H1 (cell line): ENCODE measurements at regions not wholly inside any gene's neighbourhood (a gene's known extent, or its start where the extent isn't known, plus 50 kb on each side); places are given as distances from the start of the nearest gene placed in this dataset.

Experiments
- CTCF ChIA-PET: fragments of 300-600 bp; sonication (Branson Sonifier 250); formaldehyde crosslinking; loops from one replicate; lab custom pipeline; 2021; ENCODE audit not compliant: partially characterized antibody; lab: Charles Lee
- POLR2A ChIA-PET: fragments of 300-600 bp; sonication (Branson Sonifier 250); formaldehyde crosslinking; loops from one replicate; lab custom pipeline; 2021; ENCODE audit warnings: inconsistent platforms; ENCODE audit not compliant: partially characterized antibody; lab: Charles Lee
- DNase-seq, 2 experiments: peaks; one replicate each; pipeline versions ENCODE4 v3.0.0 to v3.0.0-alpha.2; 2010 to 2022; ENCODE audit warnings: low spot score in 2 of 2, low read depth in 1 of 2, mixed read lengths in 1 of 2
- FAIRE-seq: peaks from 2 replicates; lab custom pipeline; 2011; peaks lifted over from hg19 to GRCh38; lab: Jason Lieb, UNC
- H2AFZ ChIP-seq: 2 replicates; pipeline ENCODE4 v1.8.1; 2012; ENCODE audit warnings: low read length, inconsistent platforms
- H2AK5ac ChIP-seq: 2 replicates; pipeline ENCODE4 v1.6.1; 2013; ENCODE audit warnings: low read depth, low read length
- H2BK120ac ChIP-seq: replicated peaks from 2 replicates; pipeline ENCODE3; 2013; ENCODE audit warnings: low read depth, low read length, inconsistent platforms
- H2BK12ac ChIP-seq: 2 replicates; pipeline ENCODE4 v1.6.1; 2013; ENCODE audit warnings: low read depth, low read length
- H2BK15ac ChIP-seq: 2 replicates; pipeline ENCODE4 v1.6.1; 2013; ENCODE audit warnings: low read length
- H2BK20ac ChIP-seq: 2 replicates; pipeline ENCODE4 v1.6.1; 2013; ENCODE audit warnings: low read length
- H2BK5ac ChIP-seq: 2 replicates; pipeline ENCODE4 v1.6.1; 2013; ENCODE audit warnings: low read depth, low read length
- H3K14ac ChIP-seq: 2 replicates; pipeline ENCODE4 v1.6.1; 2013; ENCODE audit warnings: inconsistent platforms; ENCODE audit not compliant: insufficient read length
- H3K18ac ChIP-seq: 2 replicates; pipeline ENCODE4 v1.6.1; 2013; ENCODE audit warnings: low read length; ENCODE audit errors: extremely low read depth
- H3K23ac ChIP-seq: 2 replicates; pipeline ENCODE4 v1.6.1; 2013; ENCODE audit warnings: inconsistent platforms; ENCODE audit not compliant: insufficient read length
- H3K23me2 ChIP-seq: 2 replicates; pipeline ENCODE4 v1.6.1; 2013; ENCODE audit warnings: low read depth, low read length
- H3K27ac ChIP-seq: 2 replicates; pipeline ENCODE4 v1.6.1; 2011; ENCODE audit warnings: low read depth, low read length, inconsistent platforms
- H3K27me3 ChIP-seq, 4 experiments: replicated peaks in 1 of 4; 1 replicate in 1 of 4; 2 replicates in 3 of 4; pipeline versions ENCODE4 v1.6.1 to v1.8.1; 2011 to 2013; ENCODE audit warnings: low read length in 3 of 4, mild to moderate bottlenecking in 3 of 4, inconsistent platforms in 2 of 4, mixed read lengths in 2 of 4, moderate library complexity in 1 of 4; ENCODE audit not compliant: control insufficient read depth in 3 of 4, insufficient read depth in 3 of 4; ENCODE audit errors: extremely low read depth in 1 of 4
- H3K36me3 ChIP-seq, 4 experiments: 2 replicates each; pipeline versions ENCODE4 v1.6.1 to v1.8.1; 2011 to 2013; ENCODE audit warnings: mild to moderate bottlenecking in 4 of 4, low read length in 3 of 4, moderate library complexity in 2 of 4, control low read depth in 1 of 4, inconsistent platforms in 1 of 4; ENCODE audit not compliant: insufficient read depth in 4 of 4, control insufficient read depth in 2 of 4
- H3K4ac ChIP-seq: replicated peaks from 2 replicates; pipeline ENCODE3; 2013; ENCODE audit warnings: low read length, low read depth, mixed read lengths, inconsistent platforms; ENCODE audit not compliant: insufficient read length
- H3K4me1 ChIP-seq, 4 experiments: replicated peaks in 1 of 4; 1 replicate in 1 of 4; 2 replicates in 3 of 4; pipeline versions ENCODE4 v1.6.1 to v1.8.1; 2011 to 2013; ENCODE audit warnings: low read length in 3 of 4, inconsistent platforms in 2 of 4, mixed read lengths in 1 of 4; ENCODE audit not compliant: insufficient read depth in 4 of 4, control insufficient read depth in 3 of 4
- H3K4me2 ChIP-seq, 2 experiments: 2 replicates each; pipeline versions ENCODE4 v1.6.1 to v1.8.1; 2011 to 2013; ENCODE audit warnings: low read depth in 2 of 2, low read length in 2 of 2, control low read depth in 1 of 2, inconsistent platforms in 1 of 2, mild to moderate bottlenecking in 1 of 2; ENCODE audit not compliant: insufficient read depth in 1 of 2
- H3K4me3 ChIP-seq, 4 experiments: fragments of 200-600, 300-600 bp in 1 of 4; sonication (generic), shearing (Covaris generic), sonication (Bioruptor Twin) in 1 of 4; 2 replicates each; pipeline versions ENCODE4 v1.5.1 to v1.8.1; 2011 to 2016; ENCODE audit warnings: low read length in 4 of 4, low read depth in 3 of 4, control low read depth in 2 of 4, inconsistent platforms in 2 of 4, mild to moderate bottlenecking in 2 of 4, mixed read lengths in 1 of 4, moderate library complexity in 1 of 4; ENCODE audit not compliant: insufficient read depth in 2 of 4; ENCODE audit errors: extremely low read depth in 1 of 4
- H3K56ac ChIP-seq: replicated peaks from 2 replicates; pipeline ENCODE3; 2013; ENCODE audit warnings: low read depth, mild to moderate bottlenecking, mixed read lengths, low read length, inconsistent platforms; ENCODE audit not compliant: insufficient read length
- H3K79me1 ChIP-seq: 2 replicates; pipeline ENCODE4 v1.6.1; 2013; ENCODE audit warnings: low read depth, low read length, control low read depth
- H3K79me2 ChIP-seq, 2 experiments: 2 replicates each; pipeline versions ENCODE4 v1.6.1 to v1.8.1; 2012 to 2013; ENCODE audit warnings: low read length in 2 of 2, mild to moderate bottlenecking in 2 of 2, inconsistent platforms in 1 of 2; ENCODE audit not compliant: insufficient read depth in 2 of 2, control insufficient read depth in 1 of 2
- H3K9ac ChIP-seq, 4 experiments: replicated peaks in 1 of 4; 1 replicate in 1 of 4; 2 replicates in 3 of 4; pipeline versions ENCODE4 v1.6.1 to v1.8.1; 2011 to 2013; ENCODE audit warnings: low read depth in 3 of 4, low read length in 3 of 4, control low read depth in 2 of 4, mild to moderate bottlenecking in 2 of 4, moderate library complexity in 2 of 4, inconsistent platforms in 1 of 4; ENCODE audit errors: extremely low read depth in 1 of 4
- H3K9me3 ChIP-seq, 2 experiments: 2 replicates each; pipeline versions ENCODE4 v1.6.1 to v1.8.1; 2012 to 2013; ENCODE audit warnings: mild to moderate bottlenecking in 2 of 2, moderate library complexity in 2 of 2, control low read depth in 1 of 2, inconsistent platforms in 1 of 2, low read depth in 1 of 2, low read length in 1 of 2, mixed read lengths in 1 of 2; ENCODE audit not compliant: insufficient read depth in 2 of 2
- H4K20me1 ChIP-seq, 2 experiments: replicated peaks in 1 of 2; 2 replicates each; pipeline versions ENCODE3 to v1.8.1; 2011 to 2013; ENCODE audit warnings: inconsistent platforms in 2 of 2, low read length in 2 of 2, mild to moderate bottlenecking in 1 of 2; ENCODE audit not compliant: insufficient read depth in 2 of 2, control insufficient read depth in 1 of 2
- H4K5ac ChIP-seq: 2 replicates; pipeline ENCODE4 v1.6.1; 2013; ENCODE audit warnings: low read length, low read depth, mixed read lengths, inconsistent platforms; ENCODE audit not compliant: insufficient read length
- H4K8ac ChIP-seq: 2 replicates; pipeline ENCODE4 v1.8.0; 2013; ENCODE audit warnings: mild to moderate bottlenecking, moderate library complexity, low read length, inconsistent platforms; ENCODE audit not compliant: insufficient read depth; ENCODE audit errors: extremely low read depth
- H4K91ac ChIP-seq: replicated peaks from 2 replicates; pipeline ENCODE3; 2013; ENCODE audit warnings: low read length, mixed read lengths, inconsistent platforms; ENCODE audit not compliant: insufficient read length
- SIN3A ChIP-seq, 2 experiments: IDR thresholded peaks in 1 of 2; conservative IDR thresholded peaks in 1 of 2; 2 replicates each; pipeline ENCODE4 v1.6.1; 2011 to 2012; ENCODE audit warnings: low read length in 2 of 2, improper control_type of control experiment in 1 of 2, low read depth in 1 of 2, mild to moderate bottlenecking in 1 of 2
- SRF ChIP-seq: IDR thresholded peaks from 2 replicates; pipeline ENCODE4 v1.6.1; 2011; ENCODE audit warnings: mild to moderate bottlenecking, low read depth, low read length, moderate library complexity
- WGBS, 2 experiments: shearing (Covaris generic) in 1 of 2; methylation state at CpG; one replicate each; pipeline versions ENCODE4 v1.1.6 to v1.1.7; 2013 to 2015; ENCODE audit warnings: low lambda C conversion rate in 2 of 2, mixed read lengths in 2 of 2, inconsistent platforms in 1 of 2, low coverage in 1 of 2, missing lambda C conversion rate in 1 of 2; ENCODE audit not compliant: insufficient replicate concordance in 2 of 2, insufficient coverage in 1 of 2, insufficient read length in 1 of 2; ENCODE audit errors: extremely low coverage in 1 of 2, missing lambda C conversion rate in 1 of 2; 5-methylcytosine and 5-hydroxymethylcytosine counted together

DNA sequence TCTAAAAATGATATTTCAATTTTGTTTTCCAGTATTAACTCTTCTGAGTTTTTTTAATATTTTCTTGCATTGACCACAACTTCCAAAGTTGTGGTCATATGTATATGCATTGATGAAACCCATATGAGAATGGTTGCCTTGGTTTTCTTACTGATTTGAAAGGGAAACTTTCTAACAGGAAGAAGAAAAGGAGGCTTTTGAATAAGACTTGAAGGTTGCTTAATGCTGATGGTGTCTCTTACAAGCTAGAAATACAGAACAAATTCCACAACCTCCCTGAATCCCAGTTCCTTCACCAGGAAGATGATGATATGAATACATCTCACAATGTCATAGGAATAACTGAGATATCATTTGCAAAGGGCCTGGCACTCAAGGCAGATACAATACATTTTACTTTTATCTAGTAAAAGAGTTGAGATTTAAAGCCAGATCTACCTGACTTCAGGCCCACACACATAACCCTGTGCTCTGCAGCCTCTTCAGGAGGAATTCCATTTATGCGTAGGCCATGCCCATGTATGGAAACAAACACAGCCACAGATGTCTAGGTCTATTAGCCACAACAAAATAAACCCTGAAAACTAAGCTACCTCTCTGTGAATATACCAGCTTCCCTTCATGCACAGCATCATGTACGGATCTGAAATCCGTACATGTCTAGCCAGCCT is 165.4 kb upstream of the PLEKHG7 start:
- FAIRE-seq: no peak
- H4K8ac ChIP-seq: no peak overlapping the region
- POLR2A ChIA-PET: no interaction called here

More for the DNA sequence above, 165.4 kb upstream of the PLEKHG7 start:
- Histone ChIP-seq H4K5ac (no peak overlapping the region), H3K14ac (no peak overlapping the region), H3K27me3 (no peaks in the 10 kb centered on the region), H3K79me1 (no peaks in the 10 kb centered on the region), H3K27ac (no peak overlapping the region), H3K79me2 (no peaks in the 10 kb centered on the region), H4K20me1 (no peaks in the 10 kb centered on the region), H2AFZ (peak overlapping the region; percentile 84), H3K18ac (no peak overlapping the region), H3K4ac (no peak overlapping the region), H3K23me2 (no peaks in the 10 kb centered on the region), H2BK120ac (no peak overlapping the region), H3K4me1 (peaks cover 2 to 6% (median 3%) of the 10 kb centered on the region in 4 experiments; a peak in 5 of 7 replicates), H3K4me2 (no peak overlapping the region), H2BK20ac (no peak overlapping the region), H2BK12ac (no peak overlapping the region), H3K9ac (no peak overlapping the region; a peak in 2 of 7 replicates), H4K91ac (no peak overlapping the region), H3K56ac (no peak overlapping the region), H2BK5ac (no peak overlapping the region), H3K23ac (no peak overlapping the region), H3K9me3 (no peaks in the 10 kb centered on the region), H2AK5ac (no peak overlapping the region), H3K36me3 (no peaks in the 10 kb centered on the region), H2BK15ac (no peak overlapping the region), H3K4me3 (no peak overlapping the region)
- CTCF ChIA-PET: no interaction called here
- 88% methylated on average over 3 of the region's 3 CpGs; no CpG with 5 or more reads in 1 of the 2 experiments for WGBS, 2 experiments
- TF ChIP-seq SIN3A (conservative IDR thresholded peaks at IDR 0.05 in 1 of 2, IDR thresholded peaks at IDR 0.05 in 1 of 2; ENCODE audit: low read depth in 1 of 2, low read length in 2 of 2): no peak
- TF ChIP-seq SRF: peak; percentile 59; the same call in 1 of the 2 replicates
- DNase-seq: no peak
